ENCODE measurements at regions not wholly inside any gene's neighbourhood (a gene's known extent, or its start where the extent isn't known, plus 50 kb on each side); places are given as distances from the start of the nearest gene placed in this dataset.

DNA sequence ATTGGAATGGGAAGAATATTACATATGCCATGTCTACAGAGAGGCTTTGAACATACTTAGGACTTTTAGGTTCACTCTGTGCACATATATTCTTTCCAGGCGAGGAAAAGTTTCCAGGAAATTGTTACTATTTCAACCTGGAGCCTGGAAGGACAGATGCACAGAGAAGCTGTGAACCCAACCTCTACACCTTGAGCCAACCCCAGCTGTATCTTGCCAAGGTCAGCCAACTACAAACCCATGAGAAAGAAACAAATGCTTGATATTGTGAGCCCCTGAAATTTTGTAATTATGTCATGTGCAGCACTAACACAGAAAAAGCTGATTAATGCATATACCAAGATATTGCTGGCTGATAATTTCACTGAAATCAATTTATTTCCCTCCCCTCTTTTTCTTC lies 404.9 kb downstream of the GLRX3 start:
- DNase-seq: no peak

DNA sequence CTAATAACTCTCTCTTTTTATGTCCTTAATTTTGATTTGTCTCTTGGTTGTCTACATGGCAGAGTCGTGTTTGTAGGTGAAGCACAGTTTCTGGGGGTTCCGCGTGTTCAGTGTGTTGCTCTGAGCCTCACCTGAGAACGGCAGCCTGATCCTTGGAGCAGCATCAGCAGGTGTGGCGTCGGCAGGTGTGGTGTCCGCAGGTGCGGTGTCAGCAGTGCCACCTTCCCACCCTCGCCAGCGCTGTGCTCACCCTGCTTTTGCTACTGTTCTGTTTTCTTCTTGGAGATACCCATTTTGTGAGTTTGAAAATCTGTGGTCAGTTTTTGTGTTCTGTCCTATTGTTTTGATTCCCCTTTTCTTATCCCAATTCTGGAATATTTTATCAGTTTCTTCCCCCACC lies 406.6 kb downstream of the GLRX3 start:
- no peak for DNase-seq

DNA sequence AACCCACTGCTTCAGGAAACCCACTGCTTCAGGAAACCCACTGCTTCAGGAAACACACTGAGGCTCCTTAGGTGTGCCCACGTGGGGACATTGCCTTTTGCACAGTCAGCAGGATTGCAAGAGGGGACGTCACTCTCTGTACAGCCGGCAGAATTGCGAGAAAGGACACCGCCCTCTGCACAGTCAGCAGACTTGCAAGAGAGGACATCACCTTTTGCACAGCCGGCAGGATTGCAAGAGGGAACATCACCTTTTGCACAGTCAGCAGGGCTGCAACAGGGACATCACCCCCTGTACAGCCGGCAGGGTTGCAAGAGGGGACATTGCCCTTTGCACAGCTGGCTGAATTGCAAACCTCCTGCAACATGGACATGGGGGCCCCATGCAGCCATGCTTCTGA lies 407.6 kb downstream of the GLRX3 start:
- no peak for DNase-seq

DNA sequence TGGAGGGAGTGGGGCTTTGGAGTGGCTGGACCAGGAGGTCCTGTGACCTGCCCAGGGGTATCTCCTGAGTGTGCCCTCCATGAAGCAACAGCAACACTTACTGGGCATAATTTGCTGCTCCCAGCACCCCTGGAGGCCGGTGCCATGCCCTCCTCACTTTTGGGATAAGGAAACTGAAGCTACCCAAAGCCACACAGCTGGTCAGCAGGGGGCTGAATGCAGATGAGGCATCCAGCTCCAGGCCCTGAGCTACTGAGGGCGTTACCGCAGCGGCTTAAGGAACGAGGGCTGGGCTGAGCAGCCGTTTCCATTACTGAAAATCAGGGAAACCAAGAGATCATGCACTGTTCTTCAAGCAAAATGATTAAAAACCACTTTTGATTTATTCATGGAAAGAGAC lies 408.9 kb downstream of the GLRX3 start:
- no peak for DNase-seq

DNA sequence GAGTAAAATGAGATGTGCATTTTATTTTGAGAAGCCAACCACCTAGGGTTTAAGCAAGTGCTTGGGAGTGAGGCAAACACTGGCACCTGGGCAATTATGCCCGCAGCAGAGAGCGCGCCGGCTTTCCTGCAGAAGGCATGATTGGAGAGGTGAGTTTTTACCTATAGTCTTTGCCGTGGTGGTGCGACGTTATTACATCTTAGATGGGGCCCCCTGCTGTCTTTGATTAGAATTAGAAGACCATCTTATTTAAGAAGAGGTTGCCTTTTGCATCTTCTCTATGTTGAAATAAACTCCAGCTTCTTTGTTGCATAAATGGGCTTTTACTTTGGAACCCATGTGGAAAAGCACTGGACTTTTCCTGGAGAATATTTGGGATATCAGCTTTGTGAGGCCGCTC lies 409.5 kb downstream of the GLRX3 start:
- DNase-seq: no peak

DNA sequence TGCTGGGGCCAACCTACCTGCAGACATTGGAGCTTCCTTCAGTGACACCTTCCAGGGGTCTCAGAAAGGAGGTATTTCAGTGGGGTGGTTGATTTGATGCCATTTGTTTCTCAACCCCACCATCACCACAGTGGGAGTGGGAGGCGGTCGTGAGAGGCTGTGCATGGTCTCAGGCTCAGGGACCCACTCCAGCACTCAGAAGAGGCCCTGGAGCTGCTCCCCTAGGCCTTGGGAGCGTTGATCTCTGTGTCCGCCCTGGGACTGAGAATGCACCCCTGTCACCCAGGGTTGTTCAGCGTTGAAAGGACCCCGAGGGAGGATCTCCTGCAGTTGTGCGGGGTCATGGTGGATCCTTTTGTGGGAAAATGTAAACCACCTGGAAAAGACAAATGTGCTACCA lies 410.6 kb downstream of the GLRX3 start:
- DNase-seq: no peak

DNA sequence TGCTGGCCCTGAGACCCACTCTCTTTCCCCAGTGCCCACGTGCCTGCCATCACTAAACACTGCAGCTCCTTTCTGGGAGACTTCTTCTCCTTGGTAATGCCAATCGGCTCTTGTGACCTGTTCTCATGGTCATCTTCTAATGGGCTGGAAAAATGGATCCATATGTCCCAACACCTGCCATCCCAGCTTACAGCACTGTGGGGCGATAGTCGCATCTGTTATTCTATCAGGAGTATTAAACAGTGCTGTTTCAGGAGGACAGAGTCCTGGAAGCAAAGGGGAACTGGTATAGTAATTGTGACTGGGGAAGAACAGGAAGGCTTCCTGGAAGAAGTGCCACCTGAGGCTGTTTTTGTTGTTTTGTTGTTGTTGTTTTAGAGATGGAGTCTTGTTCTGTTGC lies 411.2 kb downstream of the GLRX3 start:
- DNase-seq: no peak

DNA sequence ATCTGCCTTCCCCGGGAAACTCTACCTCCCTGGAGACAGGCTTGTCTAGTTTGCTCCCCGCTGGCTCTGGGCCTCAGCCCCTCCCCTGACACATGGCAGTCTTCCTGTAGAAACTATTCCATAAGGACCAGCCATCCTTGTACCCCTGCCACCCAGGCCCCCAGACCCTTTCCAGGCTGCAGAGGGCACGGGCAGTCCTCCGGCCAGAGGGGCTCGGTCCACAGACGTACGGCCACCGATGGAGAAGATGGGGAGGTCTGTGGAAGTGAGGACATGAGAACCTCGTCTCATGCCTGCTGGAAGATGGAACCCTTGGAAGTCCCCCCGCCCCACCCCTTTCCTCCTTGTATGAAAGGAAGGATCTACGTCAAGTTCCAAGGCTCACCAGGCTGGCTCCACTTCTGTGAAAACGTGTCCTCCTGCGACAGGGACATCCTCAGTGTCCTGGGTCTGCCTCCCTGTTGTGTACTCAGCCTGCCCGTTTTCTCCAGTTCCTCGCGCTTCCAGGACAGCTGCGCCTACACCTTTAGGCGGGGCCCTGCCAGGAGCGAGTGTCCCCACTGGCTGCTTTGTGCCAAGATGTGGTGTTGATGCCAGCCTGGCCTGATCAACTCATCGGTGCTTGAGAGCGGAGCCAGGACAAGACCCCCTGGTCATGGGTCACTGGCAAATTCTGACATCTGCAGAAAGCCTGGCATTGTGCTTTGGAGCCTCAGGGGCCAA lies 414.9 kb downstream of the GLRX3 start:
- DNase-seq: no peak

DNA sequence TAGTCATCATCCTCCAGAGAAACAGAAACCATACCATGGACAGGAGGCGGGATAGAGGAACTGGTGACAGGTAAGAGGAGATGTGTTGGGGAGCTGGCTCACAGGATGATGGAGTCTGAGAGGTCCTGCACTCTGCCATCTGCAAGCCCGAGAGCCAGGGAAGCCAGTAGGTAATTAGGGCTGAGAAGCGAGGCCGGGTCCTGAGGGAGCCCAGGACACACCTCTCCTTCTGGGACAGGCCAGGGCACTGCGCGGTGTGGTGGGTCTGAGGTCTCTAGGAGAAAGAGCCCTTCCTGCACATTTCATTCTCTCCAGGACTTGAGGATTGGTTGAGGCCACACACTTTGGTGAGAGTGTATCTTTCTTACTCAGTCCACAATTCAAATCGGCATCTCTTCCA lies 415.5 kb downstream of the GLRX3 start:
- no peak for DNase-seq

DNA sequence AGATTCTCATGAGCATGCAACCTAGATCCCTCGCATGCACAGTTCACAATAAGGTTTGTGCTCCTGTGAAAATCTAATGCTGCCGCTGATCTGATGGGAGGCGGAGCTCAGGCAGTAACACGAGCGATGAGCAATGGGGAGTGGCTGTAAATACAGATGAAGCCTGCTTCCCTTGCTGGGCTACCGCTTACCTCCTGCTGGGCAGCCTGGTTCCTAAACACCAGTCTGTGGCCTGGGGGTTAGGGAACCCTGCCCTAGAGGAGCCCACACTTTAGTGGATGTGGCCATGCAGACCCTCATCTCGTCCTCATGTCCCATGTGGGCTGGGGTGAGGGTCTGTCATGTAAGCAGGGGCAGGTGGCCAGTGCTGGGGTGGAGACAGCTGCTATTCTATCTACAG lies 417.6 kb downstream of the GLRX3 start:
- no peak for DNase-seq

DNA sequence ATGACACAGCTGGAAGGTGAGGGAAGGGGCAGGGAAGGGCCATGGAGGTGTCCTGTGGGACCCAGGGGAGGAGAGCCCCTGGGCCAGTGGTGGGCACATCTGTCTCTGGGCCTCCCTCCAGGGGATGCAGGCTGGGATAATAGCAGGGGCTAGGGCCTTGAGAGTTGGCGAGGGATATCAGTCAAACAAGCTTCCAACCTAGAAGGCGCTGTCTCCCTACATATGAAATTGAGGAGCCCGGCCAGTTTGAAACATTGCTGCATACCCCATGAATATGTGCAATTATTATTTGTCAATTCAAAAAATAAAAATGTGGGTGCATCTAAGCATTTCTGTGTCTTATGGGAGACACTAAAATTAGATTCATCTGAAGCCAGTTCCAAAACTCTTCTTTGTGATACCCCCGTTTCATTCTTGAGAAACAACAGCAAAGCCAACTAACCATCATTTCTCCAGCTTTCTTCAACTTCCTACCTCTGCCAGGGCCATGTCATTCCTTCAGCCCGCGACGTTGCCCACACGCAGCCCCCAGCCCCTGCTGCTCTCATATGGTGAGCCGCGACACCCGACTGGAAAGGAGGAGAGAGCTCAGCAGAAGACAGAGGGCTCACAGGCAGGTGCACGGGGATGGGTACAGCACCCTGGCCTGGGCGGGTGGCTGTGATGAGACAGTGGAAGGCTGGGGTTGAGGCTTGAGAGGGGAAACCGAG lies 418.7 kb downstream of the GLRX3 start:
- no peak for DNase-seq

DNA sequence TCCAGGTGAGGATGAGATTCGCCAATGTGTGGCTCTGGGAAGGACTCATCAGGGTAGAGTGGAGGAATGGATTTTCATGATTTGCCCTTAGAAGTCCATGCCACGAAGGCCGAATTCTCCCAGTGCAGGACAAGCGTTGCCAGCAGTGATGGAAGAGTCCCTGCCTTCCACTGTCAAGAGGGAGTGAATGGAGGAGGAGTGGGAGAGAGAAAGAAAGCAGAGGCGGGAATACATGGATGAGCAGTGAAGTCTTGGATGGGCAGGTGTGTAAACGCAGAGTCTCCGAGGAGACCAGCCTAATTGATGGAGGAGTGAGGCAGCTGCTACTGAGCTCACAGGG lies 419.2 kb downstream of the GLRX3 start:
- DNase-seq: no peak

DNA sequence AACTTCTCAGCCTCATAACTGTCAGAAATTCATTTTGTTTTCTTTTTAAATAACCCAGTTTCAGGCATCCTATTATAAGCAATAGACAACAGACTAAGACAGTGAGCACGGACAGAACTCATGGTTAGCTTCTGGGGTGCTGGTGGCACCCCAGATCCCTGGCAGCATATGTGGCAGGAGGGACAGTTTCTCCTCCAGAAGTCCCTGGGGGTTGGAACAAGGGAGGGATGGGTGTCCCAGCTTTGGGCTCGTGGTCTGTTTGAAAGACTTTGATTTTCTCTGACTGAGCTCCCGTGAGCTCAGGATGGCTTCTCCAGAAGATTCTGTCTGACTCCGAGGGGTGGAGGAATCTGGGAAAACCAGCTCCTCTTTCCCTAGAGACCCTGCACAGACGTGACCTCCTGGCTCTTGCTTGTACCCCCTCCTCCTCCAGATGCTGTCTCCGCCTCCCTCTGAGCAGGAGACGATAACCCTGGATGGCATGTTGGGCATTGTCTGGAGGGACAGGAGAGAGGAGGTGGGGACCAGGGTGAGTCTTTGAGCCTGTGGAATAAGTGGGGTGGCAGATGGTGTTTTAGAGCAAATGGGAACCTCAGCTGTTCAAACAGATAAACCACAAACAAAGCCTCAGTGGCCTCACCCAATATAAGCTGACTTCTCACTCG lies 421.1 kb downstream of the GLRX3 start:
- no peak for DNase-seq

DNA sequence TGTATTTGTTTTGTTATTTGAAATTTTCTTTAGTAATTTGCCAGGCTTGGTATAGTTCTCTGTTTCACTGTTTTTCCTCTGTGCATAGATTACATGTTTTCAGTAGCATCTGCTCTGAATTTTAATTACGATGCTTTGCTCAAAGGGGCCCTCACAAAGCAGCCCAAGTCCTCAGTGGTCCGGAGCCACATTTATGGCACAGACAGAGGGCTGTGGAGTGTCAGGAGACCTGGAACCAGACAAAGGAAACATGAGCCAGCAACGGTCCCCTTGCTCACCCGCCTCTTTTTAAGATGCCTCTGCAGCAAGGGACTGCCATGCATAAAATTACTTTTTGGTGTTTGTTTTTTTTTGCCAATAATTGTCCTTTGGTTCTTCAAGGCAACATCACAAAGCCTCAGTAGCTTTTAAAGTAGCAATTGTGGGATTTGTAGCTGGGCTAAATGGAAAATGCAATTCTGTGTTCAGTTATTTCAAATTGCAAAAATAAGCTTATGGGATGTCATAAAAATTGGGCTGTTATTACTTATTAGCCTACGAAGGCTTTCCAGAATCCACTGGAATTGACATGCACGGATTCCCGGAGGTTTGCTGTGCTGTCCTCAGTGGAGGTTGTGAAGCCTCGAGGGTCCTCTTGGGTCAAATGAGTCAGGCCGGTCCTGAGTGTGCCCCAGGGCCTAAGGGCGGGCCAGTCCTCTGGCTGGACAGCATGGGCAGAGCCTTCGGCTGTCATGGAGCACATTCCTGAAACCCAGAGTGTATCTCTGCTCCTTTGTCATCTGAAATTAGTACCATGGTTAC lies 422.8 kb downstream of the GLRX3 start:
- no peak for DNase-seq

DNA sequence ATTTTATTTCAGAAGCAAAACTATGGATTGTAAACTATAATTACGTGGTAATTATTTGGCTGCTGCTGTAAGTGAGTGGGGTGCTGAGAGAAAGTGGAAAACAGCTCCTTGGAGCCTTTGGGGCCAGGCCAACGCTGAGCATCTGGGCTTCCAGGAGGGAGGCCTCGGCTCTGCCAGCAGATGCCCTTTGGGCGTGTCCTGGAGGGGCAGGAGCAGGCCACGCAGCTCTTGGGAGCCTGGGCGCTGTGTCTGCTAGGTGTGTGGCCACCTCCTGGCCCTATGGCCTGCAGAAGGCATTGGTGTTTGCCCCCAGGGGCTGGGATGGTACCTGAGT lies 423.3 kb downstream of the GLRX3 start:
- DNase-seq: no peak

DNA sequence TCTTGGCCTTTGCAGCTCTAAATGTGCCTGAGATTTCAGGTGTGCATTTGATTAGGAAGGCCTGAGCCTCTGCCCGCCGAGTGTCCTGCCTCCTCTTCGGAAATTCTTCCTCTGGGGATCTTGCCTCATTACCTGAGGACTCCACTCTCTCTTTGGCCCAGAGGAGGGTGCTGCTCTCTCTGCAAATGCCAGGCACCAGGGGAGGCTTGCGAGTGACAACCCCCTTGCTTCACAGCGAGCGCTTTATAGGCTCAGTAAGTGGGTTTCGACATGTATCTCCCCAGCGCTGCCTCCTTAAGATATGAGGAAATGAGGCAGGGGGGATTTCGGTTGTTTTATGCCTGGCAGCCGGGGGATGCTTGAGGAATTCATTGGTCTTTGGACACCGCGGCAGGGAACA lies 423.9 kb downstream of the GLRX3 start:
- DNase-seq: no peak

DNA sequence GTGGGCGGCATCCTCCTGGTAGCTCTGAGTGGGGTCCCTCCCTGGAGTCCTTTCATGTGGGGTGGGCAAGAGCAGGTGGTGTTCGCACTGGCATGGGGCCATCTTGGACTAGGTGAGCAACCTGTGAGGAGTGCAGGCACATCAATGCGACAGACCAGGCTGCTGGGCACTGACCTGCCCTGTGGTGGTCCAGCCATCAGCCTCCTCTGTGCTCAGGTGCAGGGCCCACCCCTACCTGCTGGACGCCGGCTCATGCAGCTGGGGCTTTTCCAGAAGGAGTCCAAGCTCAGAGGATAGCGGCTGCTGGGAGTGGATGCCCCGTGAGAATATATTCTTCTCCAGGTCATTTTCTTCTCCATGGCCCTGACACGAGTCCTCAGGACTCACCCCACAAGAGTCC lies 424.4 kb downstream of the GLRX3 start:
- no peak for DNase-seq

DNA sequence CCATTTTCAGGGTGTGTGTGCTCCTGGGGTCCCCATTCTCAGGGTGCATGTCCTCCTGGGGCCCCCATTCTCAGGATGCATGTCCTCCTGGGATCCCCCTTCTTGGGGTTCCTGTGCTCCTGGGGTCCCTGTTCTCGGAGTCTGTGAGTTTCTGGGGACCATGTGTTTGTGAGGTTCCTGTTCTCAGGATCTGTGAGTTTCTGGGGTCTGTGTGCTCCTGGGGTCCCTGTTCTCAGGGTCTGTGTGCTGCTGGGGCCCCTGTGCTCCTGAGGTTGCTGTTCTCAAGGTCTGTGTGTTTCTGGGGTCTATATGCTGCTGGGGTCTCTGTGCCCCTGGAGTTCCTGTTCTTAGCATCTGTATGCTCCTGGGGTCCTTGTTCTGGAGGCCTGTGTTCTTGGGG lies 425.5 kb downstream of the GLRX3 start:
- no peak for DNase-seq

DNA sequence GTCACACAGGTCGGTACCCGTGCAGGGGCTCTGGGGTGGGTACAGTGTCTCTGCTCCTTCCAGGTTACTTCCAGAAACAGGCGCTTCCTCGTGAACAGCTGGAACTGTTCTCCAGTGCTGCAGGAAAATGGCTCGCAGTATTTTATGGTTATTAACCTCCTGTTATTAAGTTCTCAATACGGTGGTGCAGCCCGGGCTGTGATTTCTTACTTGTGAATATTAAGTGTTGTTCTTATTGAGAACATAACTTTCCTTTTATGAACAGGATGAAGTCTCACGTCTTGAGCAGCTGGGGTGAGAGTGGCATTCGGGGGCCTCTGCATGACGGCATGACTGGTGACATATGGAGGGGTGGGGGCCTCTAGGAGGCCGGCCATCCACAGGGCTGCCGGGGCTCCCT lies 430.8 kb downstream of the GLRX3 start:
- DNase-seq: no peak

DNA sequence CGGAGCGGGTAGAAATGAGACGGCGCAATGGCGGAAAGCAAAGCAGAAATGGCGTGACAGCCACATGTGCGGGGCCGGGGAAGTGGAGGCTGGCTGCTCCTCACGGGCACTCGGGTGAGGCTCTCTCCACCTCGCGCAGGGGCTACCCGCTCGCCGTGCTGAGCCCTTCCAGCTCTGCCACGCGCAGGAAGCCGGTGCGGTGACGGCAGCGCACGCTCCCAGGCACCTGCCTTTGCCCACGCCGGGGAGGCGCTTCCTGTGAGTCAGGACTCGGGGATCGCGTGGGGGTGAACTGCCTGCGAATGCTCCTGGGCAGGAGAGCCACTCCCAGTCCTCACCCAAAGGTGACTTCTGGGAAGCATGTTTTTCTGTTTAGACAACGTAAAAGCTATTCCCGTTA lies 431.2 kb downstream of the GLRX3 start:
- DNase-seq: no peak

DNA sequence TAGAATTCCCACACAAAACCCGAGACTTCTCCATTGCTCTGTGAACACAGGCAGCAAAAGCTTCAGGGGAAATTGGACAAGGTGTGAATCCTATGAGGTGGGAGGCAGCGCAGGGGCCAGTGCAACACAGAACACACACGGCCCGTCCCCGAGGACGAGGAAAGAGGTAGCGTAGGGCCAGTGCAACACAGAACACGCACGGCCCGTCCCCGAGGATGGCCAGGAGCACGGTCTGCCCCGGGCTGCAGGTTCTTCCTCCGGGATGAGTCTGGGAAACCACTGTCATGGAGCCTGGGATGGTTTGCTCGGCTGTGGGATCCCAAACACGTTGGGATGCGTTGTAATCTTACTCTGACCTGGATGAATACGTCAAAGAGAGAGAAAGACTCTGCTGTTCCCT lies 432.1 kb downstream of the GLRX3 start:
- DNase-seq: no peak

DNA sequence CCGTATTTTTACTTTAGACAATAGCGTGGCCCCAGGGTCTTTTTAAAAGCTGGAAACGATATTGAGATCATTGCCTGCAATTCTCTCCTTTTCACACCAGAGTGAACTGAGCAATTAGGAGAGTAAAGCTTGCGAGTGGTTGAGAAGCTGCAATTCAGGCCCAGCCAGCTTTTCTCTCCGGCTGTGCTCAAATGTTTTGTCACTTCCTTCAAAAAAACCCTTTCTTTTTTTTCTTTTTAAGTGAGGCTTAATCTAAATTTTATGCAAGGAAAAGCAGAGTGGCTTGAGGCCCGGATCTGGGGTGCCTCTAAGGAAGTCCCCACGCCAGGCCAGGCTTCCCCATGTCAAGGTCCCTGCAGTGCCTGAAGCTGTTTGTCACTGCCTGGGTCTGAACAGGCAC lies 433.9 kb downstream of the GLRX3 start:
- DNase-seq: no peak

DNA sequence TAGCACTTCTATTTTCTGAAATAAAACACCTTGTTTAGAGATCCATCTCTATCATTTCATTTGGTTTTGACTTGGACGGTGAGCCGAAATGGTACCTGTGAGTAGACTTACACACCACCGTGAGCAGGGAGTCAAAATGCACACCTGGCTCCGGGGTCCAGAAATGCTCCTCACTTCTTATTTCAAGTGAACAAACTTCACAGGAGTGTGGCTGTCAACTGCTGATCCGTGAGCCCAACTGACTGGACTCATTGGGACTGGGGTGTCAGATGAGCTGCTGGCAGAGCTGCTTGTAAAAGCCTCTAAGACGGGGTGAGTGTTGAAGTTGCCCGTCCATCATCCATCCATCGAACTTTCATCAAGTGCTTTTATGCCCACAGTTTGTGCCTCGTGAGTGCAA lies 435.5 kb downstream of the GLRX3 start:
- DNase-seq: no peak

DNA sequence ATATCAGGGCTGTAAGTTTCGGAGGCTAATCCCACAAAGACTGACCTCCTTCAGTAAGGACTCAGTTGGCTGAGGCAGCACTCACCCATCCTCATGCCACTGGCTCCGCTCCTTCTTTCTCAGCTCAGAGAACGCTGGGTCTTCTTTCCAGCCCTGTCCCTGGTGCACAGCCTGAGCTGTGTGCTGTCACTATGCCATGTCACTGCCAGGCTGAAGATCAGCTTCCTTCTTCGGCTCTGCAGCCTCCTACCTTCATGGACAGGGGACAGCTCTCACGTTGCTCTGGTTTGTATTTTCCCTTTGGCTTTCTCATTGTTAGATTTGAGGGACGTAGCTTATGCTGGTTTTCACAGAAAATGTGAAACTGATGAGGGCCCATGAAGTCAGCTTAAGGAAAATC lies 437.3 kb downstream of the GLRX3 start:
- DNase-seq: no peak
